HAP-1 (cell line): ENCODE measurements at regions not wholly inside any gene's neighbourhood (a gene's known extent, or its start where the extent isn't known, plus 50 kb on each side); places are given as distances from the start of the nearest gene placed in this dataset.

Experiments used
- DNase-seq, 2 experiments: peaks; one replicate each; pipeline ENCODE4 v3.0.0-alpha.2; 2016 to 2020; ENCODE audit warnings: low spot score in 2 of 2
- H3K27me3 ChIP-seq: fragments of 250-450 bp; sonication (Bioruptor Pico); 2 replicates; pipeline ENCODE4 v1.5.1; 2020; ENCODE audit warnings: low read depth, mild to moderate bottlenecking, moderate library complexity
- H3K36me3 ChIP-seq: fragments of 250-450 bp; sonication (Bioruptor Pico); replicated peaks from 2 replicates; pipeline ENCODE4 v1.5.1; 2020; ENCODE audit warnings: mild to moderate bottlenecking
- H3K4me1 ChIP-seq: fragments of 250-450 bp; sonication (Bioruptor Pico); 2 replicates; pipeline ENCODE4 v1.5.1; 2020; ENCODE audit warnings: mild to moderate bottlenecking
- H3K4me3 ChIP-seq: fragments of 250-450 bp; sonication (Bioruptor Pico); 2 replicates; pipeline ENCODE4 v1.5.1; 2020; ENCODE audit warnings: mild to moderate bottlenecking, moderate library complexity
- H3K9me3 ChIP-seq: fragments of 250-450 bp; sonication (Bioruptor Pico); 2 replicates; pipeline ENCODE4 v1.5.1; 2020; ENCODE audit warnings: mild to moderate bottlenecking, moderate library complexity
- in situ Hi-C: fragments of 300-500 bp; cut with MboI; formaldehyde crosslinking; loops from 3 replicates; pipeline ENCODE4 v1.14.3; 2020; ENCODE audit warnings: low sequenced_read_pairs, inconsistent platforms, mixed read lengths

DNA sequence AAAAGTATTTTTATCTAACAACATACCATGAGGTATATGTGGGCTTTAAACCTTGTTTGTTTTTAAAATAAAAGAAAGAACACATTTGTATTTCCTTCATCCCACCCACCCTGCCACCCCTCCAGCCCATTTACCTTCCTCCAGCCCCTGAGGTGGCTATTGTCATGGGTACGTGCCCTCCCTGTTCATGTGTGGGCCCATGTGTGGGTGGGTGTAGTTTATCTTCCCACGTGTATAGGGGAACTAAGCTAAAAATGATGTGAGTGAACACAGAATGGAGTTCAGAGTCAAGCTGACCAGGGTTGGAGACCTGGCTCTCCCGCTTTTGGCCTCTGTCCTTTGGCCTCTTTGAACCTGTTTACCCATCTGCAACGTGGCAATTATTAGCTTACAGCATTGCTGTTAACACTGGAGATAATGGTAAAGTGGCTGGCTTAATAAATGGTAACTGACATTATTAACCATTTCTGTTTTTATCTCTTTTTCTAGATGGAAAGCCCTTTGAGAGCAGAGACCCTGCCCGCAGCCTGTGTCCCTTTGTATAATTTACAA is 78.1 kb upstream of the WDR26 start:
- no peaks in the 10 kb centered on the region for H3K27me3 ChIP-seq
- DNase-seq = no peak
- no peaks in the 10 kb centered on the region for H3K36me3 ChIP-seq
- no peak overlapping the region for H3K4me3 ChIP-seq
- H3K4me1 ChIP-seq = peaks cover 3% of the 10 kb centered on the region; the same call in 1 of the 2 replicates
- no peaks in the 10 kb centered on the region for H3K9me3 ChIP-seq
- in situ Hi-C loops = loop anchor here (5.0 to 10.0 kb wide), 3 partner anchors 122 to 412 kb away; partner anchors contain the start of gene DNAH14

DNA sequence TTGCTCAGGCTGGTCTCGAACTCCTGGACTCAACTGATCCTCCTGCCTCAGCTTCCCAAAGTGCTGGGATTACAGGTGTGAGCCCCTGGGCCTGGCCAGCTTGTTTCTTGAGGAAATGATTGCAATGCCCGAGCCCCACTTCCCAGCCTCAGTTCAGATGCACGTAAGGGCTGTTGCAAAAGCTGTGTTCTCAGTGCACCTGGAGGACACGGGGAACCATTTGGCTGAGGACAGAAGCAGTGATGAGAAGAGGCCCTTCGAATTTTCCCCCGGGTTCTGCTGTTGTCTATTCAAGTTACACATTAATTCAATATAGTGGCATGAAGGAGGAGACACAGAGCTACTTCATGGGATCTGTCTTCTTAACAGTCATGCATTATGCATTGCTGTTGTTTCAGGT is 78.8 kb upstream of the WDR26 start:
- Histone ChIP-seq H3K36me3 (no peaks in the 10 kb centered on the region), H3K4me1 (peaks cover 3% of the 10 kb centered on the region; the same call in 1 of the 2 replicates), H3K27me3 (no peaks in the 10 kb centered on the region), H3K9me3 (no peaks in the 10 kb centered on the region), H3K4me3 (no peak overlapping the region)
- DNase-seq = no peak
- in situ Hi-C loops = loop anchor here (5.0 to 10.0 kb wide), 3 partner anchors 121 to 411 kb away; partner anchors contain the start of gene DNAH14

DNA sequence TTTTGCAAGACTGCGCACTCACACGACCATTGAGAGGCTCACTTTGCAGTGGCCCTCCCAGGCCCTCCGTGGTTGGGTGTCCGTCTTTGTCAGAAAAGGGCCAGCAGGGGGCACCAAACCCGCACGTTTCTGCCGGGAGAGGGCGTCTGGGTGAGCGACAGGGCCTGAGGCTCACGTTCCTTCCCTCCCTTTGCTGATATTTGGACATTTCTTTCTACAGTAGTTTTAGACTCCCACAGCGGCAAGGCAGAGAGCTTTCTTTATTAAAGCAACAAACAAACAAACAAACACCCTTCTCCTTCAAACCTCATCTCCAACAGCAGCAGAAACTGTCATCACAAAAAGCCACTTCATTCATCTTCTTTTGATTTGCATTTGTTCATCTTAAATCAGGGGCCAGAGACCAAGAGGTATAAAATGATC is 79.2 kb upstream of the WDR26 start:
- peaks cover 3% of the 10 kb centered on the region; the same call in 1 of the 2 replicates for H3K4me1 ChIP-seq
- H3K36me3 ChIP-seq = no peaks in the 10 kb centered on the region
- H3K9me3 ChIP-seq = no peaks in the 10 kb centered on the region
- no peak overlapping the region for H3K4me3 ChIP-seq
- H3K27me3 ChIP-seq = no peaks in the 10 kb centered on the region
- in situ Hi-C loops = loop anchor here (5.0 to 10.0 kb wide), 3 partner anchors 121 to 411 kb away; partner anchors contain the start of gene DNAH14
- DNase-seq = peak; percentile 77 to 93

DNA sequence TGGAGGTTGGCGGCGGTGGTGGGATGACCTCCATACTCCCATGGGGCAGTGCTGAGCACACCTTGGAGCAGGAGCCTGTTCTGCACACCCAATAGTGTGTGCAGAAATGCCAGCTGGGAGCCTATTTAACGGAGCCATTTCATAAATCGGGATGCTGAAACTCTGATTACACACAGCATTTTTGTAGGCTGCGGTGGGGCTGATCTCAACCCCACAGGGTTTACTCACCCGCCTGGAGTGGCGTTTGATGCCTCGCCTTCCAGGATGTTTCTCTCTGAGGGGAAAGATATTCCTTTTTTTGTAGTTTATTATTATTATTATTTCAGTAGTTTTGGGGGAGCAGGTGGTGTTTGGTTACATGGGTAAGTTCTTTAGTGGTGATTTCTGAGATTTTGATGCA is 82.6 kb upstream of the WDR26 start:
- in situ Hi-C loops = loop anchor here (10.0 kb wide), 2 partner anchors 118 to 408 kb away; partner anchors contain the start of gene DNAH14
- H3K27me3 ChIP-seq = no peaks in the 10 kb centered on the region
- no peaks in the 10 kb centered on the region for H3K36me3 ChIP-seq
- H3K4me3 ChIP-seq = no peak overlapping the region
- DNase-seq = no peak
- H3K4me1 ChIP-seq = peaks cover 3% of the 10 kb centered on the region; the same call in 1 of the 2 replicates
- no peaks in the 10 kb centered on the region for H3K9me3 ChIP-seq

DNA sequence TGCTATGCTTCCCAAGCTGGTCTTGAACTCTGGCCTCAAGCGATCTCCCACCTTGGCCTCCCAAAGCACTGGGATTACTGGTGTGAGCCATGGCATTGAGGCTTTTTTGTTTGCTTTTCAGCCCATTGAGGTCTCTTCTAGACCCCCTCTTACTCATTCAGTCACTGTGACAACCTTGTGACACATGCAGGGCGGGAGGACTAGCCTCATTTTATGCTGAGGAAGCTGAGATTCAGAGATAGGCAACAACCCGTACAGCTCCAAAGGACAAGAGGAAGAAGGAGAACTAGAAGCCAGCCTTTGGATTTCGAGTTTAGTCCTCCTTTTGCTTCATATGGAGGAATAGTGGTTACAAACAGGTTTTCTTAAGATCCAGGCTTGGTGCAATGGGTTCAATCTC is 83.9 kb upstream of the WDR26 start:
- Histone ChIP-seq H3K4me3 (no peak overlapping the region), H3K36me3 (no peaks in the 10 kb centered on the region), H3K27me3 (no peaks in the 10 kb centered on the region), H3K4me1 (peaks cover 3% of the 10 kb centered on the region; the same call in 1 of the 2 replicates), H3K9me3 (no peaks in the 10 kb centered on the region)
- DNase-seq = no peak
- in situ Hi-C loops = loop anchor here (10.0 kb wide), 2 partner anchors 116 to 406 kb away; partner anchors contain the start of gene DNAH14

DNA sequence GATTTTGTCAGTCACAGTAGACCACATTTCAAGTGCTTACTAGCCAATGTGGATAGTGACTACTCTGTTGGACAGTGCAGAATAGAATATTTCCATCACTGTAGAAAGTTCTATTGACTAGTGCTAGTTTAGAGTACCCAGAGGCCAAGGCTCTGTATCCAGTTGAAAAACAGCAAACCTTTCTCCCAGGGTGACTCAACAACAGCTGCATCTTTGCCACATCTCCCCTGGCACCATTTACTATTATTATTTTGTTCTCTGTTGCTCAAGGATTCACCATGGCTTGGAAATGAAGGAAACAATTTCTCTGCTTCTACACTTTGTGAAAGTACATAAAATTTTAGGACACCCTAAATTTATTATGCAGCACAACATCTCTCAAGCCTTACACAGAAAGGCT is 85.3 kb upstream of the WDR26 start:
- DNase-seq = no peak
- Histone ChIP-seq H3K4me3 (no peak overlapping the region), H3K9me3 (no peaks in the 10 kb centered on the region), H3K36me3 (no peaks in the 10 kb centered on the region), H3K4me1 (no peaks in the 10 kb centered on the region), H3K27me3 (no peaks in the 10 kb centered on the region)
- in situ Hi-C loops = loop anchor here (10.0 kb wide), 2 partner anchors 115 to 405 kb away; partner anchors contain the start of gene DNAH14

DNA sequence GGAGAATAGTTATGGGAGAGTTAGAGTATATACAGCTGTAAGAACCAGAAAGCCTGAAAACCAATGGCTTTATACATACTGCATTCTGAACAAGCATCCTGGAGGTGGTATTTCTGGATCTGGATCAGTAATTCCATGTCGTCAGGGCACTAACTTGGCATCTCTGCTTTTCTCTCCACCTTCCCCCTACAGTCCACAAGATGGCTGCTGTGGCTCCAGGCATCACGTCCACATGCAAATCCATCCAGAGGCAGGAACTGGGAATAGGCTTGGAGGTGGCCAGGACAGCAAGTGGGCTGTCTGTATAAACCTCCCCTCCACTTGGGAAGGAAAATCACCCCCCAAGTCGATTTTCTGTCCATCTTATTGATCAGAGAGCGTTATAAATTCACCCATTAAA is 86.2 kb upstream of the WDR26 start:
- no peaks in the 10 kb centered on the region for H3K36me3 ChIP-seq
- in situ Hi-C loops = no loop called here
- no peak for DNase-seq

DNA sequence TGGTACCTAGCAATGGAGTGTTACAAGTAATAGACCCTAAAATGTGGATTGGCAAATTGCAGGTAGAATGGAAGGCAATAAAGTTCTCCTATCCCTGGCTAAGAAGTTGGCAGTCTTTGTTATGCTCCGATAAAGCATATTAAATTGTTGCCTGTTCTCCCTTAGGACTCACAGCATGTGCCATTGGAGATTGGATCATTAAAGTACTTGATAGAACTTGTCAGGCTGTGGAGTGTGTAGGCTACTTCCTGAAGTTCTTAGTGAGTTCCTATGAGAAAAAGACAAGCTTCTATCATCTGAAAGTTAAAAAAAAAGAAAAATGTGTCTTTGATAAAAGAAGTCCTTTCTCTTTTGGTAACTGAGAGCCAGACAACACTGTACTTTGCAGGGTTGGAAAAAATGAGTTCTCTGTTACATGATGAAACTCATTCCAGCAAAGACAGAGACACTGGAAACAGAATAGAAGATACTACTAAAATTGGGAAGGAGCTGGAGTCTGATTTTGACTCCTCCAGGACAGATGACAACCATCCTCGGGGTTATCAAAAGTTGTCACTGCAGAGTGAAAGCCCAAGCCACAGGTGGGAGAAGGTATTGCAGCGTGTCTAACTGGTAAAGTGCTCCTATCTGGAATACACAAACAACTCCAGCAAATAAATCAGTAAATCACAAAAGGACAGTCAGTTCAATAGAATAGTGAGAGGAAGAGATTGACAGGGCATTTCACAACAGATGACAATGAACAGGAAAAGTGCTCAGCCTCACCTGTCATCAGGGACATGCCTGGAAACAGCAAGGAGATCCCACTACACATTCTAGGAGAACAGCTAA is 87.5 kb upstream of the WDR26 start:
- in situ Hi-C loops = no loop called here
- H3K27me3 ChIP-seq = no peaks in the 10 kb centered on the region
- 0 out of 2 replicates have a peak, but pooled peaks cover 3% of the 10 kb centered on the region for H3K4me1 ChIP-seq
- no peaks in the 10 kb centered on the region for H3K9me3 ChIP-seq
- DNase-seq = no peak
- no peak overlapping the region for H3K4me3 ChIP-seq
- no peaks in the 10 kb centered on the region for H3K36me3 ChIP-seq

More for the DNA sequence above, 86.2 kb upstream of the WDR26 start:
- Histone ChIP-seq H3K4me1 (no peaks in the 10 kb centered on the region), H3K9me3 (no peaks in the 10 kb centered on the region), H3K27me3 (no peaks in the 10 kb centered on the region), H3K4me3 (no peak overlapping the region)

DNA sequence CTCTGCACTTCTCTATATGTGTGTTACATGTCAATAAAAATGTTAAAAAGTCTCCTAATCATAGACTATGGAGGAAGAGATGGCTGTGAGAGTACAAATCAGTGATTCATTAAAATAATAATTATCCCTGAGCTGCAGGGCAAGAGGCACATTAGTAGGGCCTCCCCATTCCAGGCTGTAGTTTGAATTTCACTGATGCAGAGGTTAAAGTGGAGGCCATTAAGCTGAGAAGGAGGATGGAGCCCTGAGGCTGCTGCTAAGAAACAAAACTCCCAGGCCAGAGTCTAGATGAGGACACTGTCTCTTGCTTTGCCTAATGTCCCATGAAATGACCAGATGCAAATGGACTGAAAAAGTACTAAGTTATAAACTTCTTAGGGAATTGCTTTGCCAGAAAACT is 89.1 kb upstream of the WDR26 start:
- no peaks in the 10 kb centered on the region for H3K9me3 ChIP-seq
- H3K36me3 ChIP-seq = no peaks in the 10 kb centered on the region
- 0 out of 2 replicates have a peak, but pooled peaks cover 3% of the 10 kb centered on the region for H3K4me1 ChIP-seq
- no peak overlapping the region for H3K4me3 ChIP-seq
- DNase-seq = no peak
- no peaks in the 10 kb centered on the region for H3K27me3 ChIP-seq
- in situ Hi-C loops = no loop called here

DNA sequence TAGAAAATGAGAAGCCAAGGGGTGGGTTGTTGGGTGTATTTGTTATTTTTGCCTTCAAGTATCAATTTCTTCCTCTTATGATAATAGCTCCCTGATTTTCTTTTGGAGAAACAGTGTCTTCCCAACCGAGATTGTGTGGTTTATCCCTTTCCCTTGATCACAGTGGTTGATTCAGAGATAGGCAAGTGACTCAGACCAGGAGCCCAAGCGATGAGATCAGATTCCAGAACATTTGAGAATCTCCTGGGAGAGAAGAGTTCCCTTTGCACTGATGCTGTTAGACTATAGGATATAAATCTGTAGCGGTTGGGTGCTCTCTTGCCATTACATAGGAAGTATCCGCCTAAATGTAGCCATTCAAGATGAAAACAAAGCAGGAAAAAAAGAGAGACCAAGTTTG is 90.1 kb upstream of the WDR26 start:
- no peaks in the 10 kb centered on the region for H3K9me3 ChIP-seq
- in situ Hi-C loops = no loop called here
- H3K4me3 ChIP-seq = no peak overlapping the region
- H3K4me1 ChIP-seq = 0 out of 2 replicates have a peak, but pooled peaks cover 3% of the 10 kb centered on the region
- no peaks in the 10 kb centered on the region for H3K27me3 ChIP-seq
- DNase-seq = no peak
- H3K36me3 ChIP-seq = no peaks in the 10 kb centered on the region

DNA sequence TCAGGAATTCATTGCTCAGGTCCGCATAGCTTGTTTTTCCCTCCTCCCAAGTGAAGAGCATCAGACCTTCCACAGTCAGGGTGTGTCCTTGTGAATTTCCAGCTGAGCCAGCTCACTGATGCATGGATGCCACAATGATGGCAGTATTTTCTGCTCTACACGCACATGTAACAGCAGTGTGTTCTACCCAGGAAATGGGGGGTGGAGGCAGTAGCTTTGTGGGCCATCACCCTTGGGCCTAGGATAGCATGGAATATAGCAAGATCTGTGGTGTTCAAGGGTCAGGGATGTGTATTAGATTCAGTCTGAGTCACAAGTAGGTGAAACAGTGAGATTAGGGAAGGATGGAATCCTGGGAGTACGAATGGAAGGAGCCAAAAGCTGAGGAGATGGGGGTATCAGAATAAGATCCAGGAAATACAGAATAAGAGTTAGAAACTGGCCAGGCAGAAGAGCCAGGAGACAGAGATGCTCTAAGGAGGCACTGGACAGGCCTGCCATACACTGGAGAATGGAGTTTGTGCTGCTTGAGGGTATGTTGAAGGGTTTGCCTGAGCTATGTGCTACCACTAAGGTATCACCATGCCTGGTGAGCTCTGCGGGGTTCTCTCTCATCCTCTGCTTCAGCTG is 90.6 kb upstream of the CNIH3 start:
- in situ Hi-C loops = no loop called here
- DNase-seq = no peak
- Histone ChIP-seq H3K9me3 (no peaks in the 10 kb centered on the region), H3K4me1 (0 out of 2 replicates have a peak, but pooled peaks cover 3% of the 10 kb centered on the region), H3K36me3 (no peaks in the 10 kb centered on the region), H3K4me3 (no peak overlapping the region), H3K27me3 (no peaks in the 10 kb centered on the region)

DNA sequence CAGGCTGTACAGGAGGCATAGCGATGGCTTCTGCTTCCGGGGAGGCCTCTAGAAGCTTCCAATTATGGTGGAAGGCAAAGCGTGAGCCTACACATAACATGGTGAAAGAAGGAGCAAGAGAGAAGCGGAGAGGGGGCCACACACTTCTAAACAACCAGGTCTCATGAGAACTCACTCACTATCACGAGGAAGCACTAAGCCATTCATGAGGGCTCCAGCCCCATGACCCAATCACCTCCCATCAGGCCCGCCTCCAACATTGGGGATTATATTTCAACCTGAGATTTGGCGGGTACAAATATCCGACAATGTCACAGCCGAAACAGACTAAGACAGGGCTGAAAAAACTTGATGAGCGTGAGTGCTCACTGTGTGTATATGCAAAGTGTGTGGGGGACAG is 89.3 kb upstream of the CNIH3 start:
- H3K36me3 ChIP-seq = no peaks in the 10 kb centered on the region
- H3K9me3 ChIP-seq = no peaks in the 10 kb centered on the region
- in situ Hi-C loops = no loop called here
- no peak overlapping the region for H3K4me3 ChIP-seq
- no peak for DNase-seq
- 0 out of 2 replicates have a peak, but pooled peaks cover 3% of the 10 kb centered on the region for H3K4me1 ChIP-seq
- no peaks in the 10 kb centered on the region for H3K27me3 ChIP-seq

DNA sequence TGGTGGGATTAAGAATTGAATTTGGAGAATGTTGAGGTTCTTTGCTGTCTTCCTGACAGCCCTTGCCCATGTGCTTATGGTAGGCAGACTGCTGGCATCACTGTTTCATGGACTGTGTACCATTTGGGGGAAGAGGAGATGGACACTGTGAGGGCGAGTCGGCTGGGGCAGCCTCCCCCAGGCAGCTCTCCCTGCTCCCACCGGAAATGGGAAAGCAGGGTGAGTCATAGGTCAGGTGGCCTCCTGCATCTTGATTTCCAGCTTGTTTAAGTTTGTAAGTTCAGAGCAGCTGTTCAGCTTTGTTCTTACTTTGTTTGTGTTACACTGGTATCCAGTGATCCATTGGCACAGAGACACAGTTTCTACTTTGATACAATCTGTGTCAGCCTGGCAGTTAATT is 87.2 kb upstream of the CNIH3 start:
- in situ Hi-C loops = no loop called here

More for the DNA sequence above, 87.2 kb upstream of the CNIH3 start:
- Histone ChIP-seq H3K4me1 (0 out of 2 replicates have a peak, but pooled peaks cover 3% of the 10 kb centered on the region), H3K27me3 (no peaks in the 10 kb centered on the region), H3K4me3 (no peak overlapping the region), H3K9me3 (no peaks in the 10 kb centered on the region), H3K36me3 (no peaks in the 10 kb centered on the region)
- DNase-seq = no peak
